Mammary epithelial cell (primary cell): ENCODE measurements at regions not wholly inside any gene's neighbourhood (a gene's known extent, or its start where the extent isn't known, plus 50 kb on each side); places are given as distances from the start of the nearest gene placed in this dataset.

Experiments used
- CTCF ChIP-seq, 2 donors: IDR thresholded peaks in 1 of 2; conservative IDR thresholded peaks in 1 of 2; 2 replicates each; pipeline ENCODE4 v1.5.1; 2011 to 2012; ENCODE audit warnings: inconsistent platforms in 2 of 2, low read length in 2 of 2, mild to moderate bottlenecking in 2 of 2, control low read depth in 1 of 2, low read depth in 1 of 2; ENCODE audit not compliant: insufficient read depth in 1 of 2; ENCODE audit errors: extremely low read depth in 1 of 2
- EZH2 ChIP-seq: IDR thresholded peaks from 2 replicates; pipeline ENCODE4 v1.6.1; 2012; ENCODE audit warnings: low read length, inconsistent platforms, borderline replicate concordance

DNA sequence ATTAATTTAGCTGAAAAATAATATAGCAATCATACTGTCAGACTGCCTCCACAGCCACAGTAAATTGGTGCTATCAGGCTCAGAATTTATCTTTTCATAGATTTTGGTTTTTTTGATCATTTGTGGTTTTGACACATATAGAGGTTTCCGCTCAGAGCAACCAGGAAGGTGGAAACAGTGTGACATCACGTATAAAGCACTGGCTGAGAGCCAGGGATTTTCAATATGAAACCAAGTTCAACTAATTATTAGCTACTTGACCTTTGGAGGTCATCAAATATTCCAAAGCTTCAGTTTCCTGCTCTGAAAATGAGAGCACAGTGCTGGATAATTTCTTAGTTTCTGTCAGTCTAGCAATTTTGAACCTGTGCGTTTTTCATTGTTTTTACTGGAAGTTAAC is 433.8 kb upstream of the SUCLG2 start:
- TF ChIP-seq CTCF (conservative IDR thresholded peaks at IDR 0.05 in 1 of 2, IDR thresholded peaks at IDR 0.05 in 1 of 2; ENCODE audit: extremely low read depth in 1 of 2, insufficient read depth in 1 of 2, low read depth in 1 of 2, low read length in 2 of 2), result no peak
- no peak for TF ChIP-seq EZH2
